ENCODE measurements at regions not wholly inside any gene's neighbourhood (a gene's known extent, or its start where the extent isn't known, plus 50 kb on each side); places are given as distances from the start of the nearest gene placed in this dataset.

DNA sequence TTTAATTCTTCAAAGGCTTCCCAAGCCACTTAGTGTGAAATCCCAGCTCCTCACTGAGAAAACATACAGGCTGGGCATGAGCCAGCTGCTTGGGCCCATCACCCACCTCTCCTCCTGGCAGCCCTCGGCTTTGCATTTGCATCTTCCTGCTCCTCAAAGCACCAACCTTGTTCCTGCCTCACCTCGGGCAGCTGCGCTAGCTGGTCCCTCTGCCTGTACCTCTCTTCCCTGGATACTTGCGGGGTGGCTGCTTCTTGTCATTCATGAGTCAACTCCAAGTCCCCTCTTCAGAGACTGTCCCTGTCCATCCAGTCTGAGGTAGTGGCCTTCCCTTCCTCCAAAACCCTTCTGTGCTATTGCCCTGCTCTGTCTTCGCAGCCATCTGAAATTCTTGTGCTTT lies 116.1 kb upstream of the CXCL14 start:
- Mint-ChIP-seq H3K27ac (no peak overlapping the region), H3K9me3 (peaks cover 0 to 2% (median 0%) of the 10 kb centered on the region in 5 donors), H3K4me3 (no peak overlapping the region), H3K4me1 (no peaks in the 10 kb centered on the region), H3K36me3 (no peaks in the 10 kb centered on the region), H3K27me3 (peaks cover 7 to 15% of the 10 kb centered on the region in 2 donors)
- CTCF ChIA-PET = no interaction called here
- Histone ChIP-seq H3K4me3 (ENCODE audit: low read length) (no peak overlapping the region), H3K27ac (ENCODE audit: low read depth, low read length) (no peak overlapping the region), H3K4me1 (ENCODE audit: insufficient read depth, low read length) (no peaks in the 10 kb centered on the region), H3K27me3 (ENCODE audit: insufficient read depth, low read length, poor library complexity, severe bottlenecking) (no peaks in the 10 kb centered on the region), H3K36me3 (ENCODE audit: insufficient read depth, low read length) (no peaks in the 10 kb centered on the region), H3K9me3 (ENCODE audit: low read length) (no peaks in the 10 kb centered on the region)
- DNase-seq = no peak
- POLR2A ChIA-PET = no interaction called here

DNA sequence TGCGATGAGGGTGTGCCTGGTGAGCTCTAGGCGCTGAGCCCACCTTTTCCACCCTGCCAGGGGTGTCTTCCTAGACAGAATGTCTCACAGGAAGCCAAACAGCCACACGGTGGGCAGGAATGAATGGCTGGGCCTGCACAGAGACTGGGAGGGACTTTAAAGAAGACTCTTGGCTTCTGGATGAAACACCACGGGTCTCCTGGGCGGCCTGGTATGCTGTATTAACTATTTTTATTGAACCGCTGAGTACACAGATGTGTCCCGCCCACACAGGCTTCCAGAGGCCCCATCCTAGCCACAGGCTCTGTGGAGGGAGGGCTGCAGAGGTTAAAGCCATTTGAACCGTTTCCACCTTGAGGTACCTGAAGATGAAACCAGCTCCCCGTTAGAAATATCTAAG lies 115.2 kb upstream of the CXCL14 start:
- no peaks in the 10 kb centered on the region for H3K36me3 Mint-ChIP-seq
- Histone ChIP-seq H3K4me3 (ENCODE audit: low read length) (no peak overlapping the region), H3K27me3 (ENCODE audit: insufficient read depth, low read length, poor library complexity, severe bottlenecking) (no peaks in the 10 kb centered on the region), H3K9me3 (ENCODE audit: low read length) (no peaks in the 10 kb centered on the region), H3K36me3 (ENCODE audit: insufficient read depth, low read length) (no peaks in the 10 kb centered on the region), H3K4me1 (ENCODE audit: insufficient read depth, low read length) (no peaks in the 10 kb centered on the region), H3K27ac (ENCODE audit: low read depth, low read length) (no peak overlapping the region)
- H3K27me3 Mint-ChIP-seq = peaks cover 7 to 23% of the 10 kb centered on the region in 2 donors
- ChIA-PET CTCF (no interaction called here), POLR2A (no interaction called here)
- DNase-seq = no peak
- no peaks in the 10 kb centered on the region for H3K4me1 Mint-ChIP-seq
- H3K4me3 Mint-ChIP-seq = no peak overlapping the region
- peaks cover 0 to 4% (median 0%) of the 10 kb centered on the region in 5 donors for H3K9me3 Mint-ChIP-seq
- no peak overlapping the region for H3K27ac Mint-ChIP-seq

DNA sequence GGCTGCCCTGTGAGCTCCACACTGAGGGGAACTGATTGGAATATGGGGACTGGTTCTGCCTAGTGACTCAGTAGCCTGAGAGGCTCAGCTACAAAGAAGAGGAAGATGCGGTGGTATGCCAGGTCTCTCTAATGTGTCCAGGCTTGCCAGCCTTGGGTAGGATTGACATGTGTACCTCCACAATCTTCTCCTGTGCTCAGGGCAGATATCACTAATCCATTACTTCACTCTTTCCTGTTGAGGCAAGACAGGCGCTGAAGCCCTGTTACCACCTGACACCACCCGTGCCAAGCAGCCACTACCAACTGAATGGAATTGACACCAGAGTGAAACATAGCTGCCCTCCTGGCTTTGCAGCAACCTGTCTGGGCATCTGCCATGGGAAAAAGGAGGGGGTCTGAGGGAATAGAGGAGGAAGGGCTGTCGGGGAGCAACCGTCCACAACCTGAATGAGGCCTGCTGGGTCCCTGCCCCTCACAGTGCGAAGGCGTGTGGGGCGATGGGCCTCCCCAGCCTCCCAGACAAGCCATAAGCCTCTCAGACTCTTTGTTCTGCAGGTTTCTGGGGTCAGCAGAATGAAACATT lies 114.7 kb upstream of the CXCL14 start:
- Histone ChIP-seq H3K27ac (ENCODE audit: low read depth, low read length) (no peak overlapping the region), H3K9me3 (ENCODE audit: low read length) (no peaks in the 10 kb centered on the region), H3K4me1 (ENCODE audit: insufficient read depth, low read length) (no peaks in the 10 kb centered on the region), H3K36me3 (ENCODE audit: insufficient read depth, low read length) (no peaks in the 10 kb centered on the region), H3K4me3 (ENCODE audit: low read length) (no peak overlapping the region), H3K27me3 (ENCODE audit: insufficient read depth, low read length, poor library complexity, severe bottlenecking) (no peaks in the 10 kb centered on the region)
- POLR2A ChIA-PET = no interaction called here
- H3K4me3 Mint-ChIP-seq = no peak overlapping the region
- no peak for DNase-seq
- peaks cover 0 to 4% (median 0%) of the 10 kb centered on the region in 5 donors for H3K9me3 Mint-ChIP-seq
- H3K4me1 Mint-ChIP-seq = no peaks in the 10 kb centered on the region
- no peaks in the 10 kb centered on the region for H3K36me3 Mint-ChIP-seq
- peaks cover 8 to 25% of the 10 kb centered on the region in 2 donors for H3K27me3 Mint-ChIP-seq
- CTCF ChIA-PET = no interaction called here
- no peak overlapping the region for H3K27ac Mint-ChIP-seq

DNA sequence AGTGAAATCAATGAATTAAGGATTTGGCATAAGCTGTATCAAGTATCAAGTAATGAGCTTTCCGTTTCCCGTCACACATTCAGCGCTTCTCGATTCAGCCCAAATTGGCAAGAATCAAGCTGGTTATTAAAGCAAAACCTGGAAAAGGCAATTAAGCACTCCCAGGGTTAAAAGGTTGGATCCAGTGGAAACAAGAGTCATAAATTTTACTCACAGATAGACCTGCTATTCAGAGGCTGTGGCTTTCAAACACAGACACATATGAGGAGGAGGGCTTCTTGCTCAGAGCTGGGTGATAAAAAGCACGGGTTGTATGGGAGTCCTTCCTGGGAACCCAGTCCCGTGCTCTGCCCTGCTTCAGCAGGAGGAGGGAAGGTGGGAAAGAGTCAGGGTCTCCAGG lies 112.3 kb upstream of the CXCL14 start:
- Mint-ChIP-seq H3K9me3 (peaks cover 0 to 2% (median 0%) of the 10 kb centered on the region in 5 donors), H3K4me3 (no peak overlapping the region), H3K27ac (no peak overlapping the region), H3K27me3 (peaks cover 16 to 31% of the 10 kb centered on the region in 2 donors), H3K36me3 (no peaks in the 10 kb centered on the region), H3K4me1 (no peaks in the 10 kb centered on the region)
- H3K27ac ChIP-seq (ENCODE audit: low read depth, low read length) = no peak overlapping the region
- CTCF ChIA-PET = no interaction called here
- no peak for DNase-seq
- H3K9me3 ChIP-seq (ENCODE audit: low read length) = no peaks in the 10 kb centered on the region
- no peaks in the 10 kb centered on the region for H3K27me3 ChIP-seq (ENCODE audit: insufficient read depth, low read length, poor library complexity, severe bottlenecking)
- no peaks in the 10 kb centered on the region for H3K4me1 ChIP-seq (ENCODE audit: insufficient read depth, low read length)
- H3K36me3 ChIP-seq (ENCODE audit: insufficient read depth, low read length) = no peaks in the 10 kb centered on the region
- H3K4me3 ChIP-seq (ENCODE audit: low read length) = no peak overlapping the region
- POLR2A ChIA-PET = no interaction called here

GRCh38 chr5:135690466-135690865 lies 111.7 kb upstream of the CXCL14 start:
- no peak overlapping the region for H3K27ac Mint-ChIP-seq
- no peak overlapping the region for H3K4me3 ChIP-seq (ENCODE audit: low read length)
- H3K27ac ChIP-seq (ENCODE audit: low read depth, low read length) = no peak overlapping the region
- POLR2A ChIA-PET = no interaction called here
- H3K4me1 Mint-ChIP-seq = no peaks in the 10 kb centered on the region
- H3K9me3 Mint-ChIP-seq = peaks cover 0 to 2% (median 0%) of the 10 kb centered on the region in 5 donors
- CTCF ChIA-PET = no interaction called here
- no peaks in the 10 kb centered on the region for H3K36me3 Mint-ChIP-seq
- H3K36me3 ChIP-seq (ENCODE audit: insufficient read depth, low read length) = no peaks in the 10 kb centered on the region
- no peak overlapping the region for H3K4me3 Mint-ChIP-seq
- H3K27me3 ChIP-seq (ENCODE audit: insufficient read depth, low read length, poor library complexity, severe bottlenecking) = no peaks in the 10 kb centered on the region
- H3K27me3 Mint-ChIP-seq = peaks cover 16 to 27% of the 10 kb centered on the region in 2 donors
- H3K9me3 ChIP-seq (ENCODE audit: low read length) = no peaks in the 10 kb centered on the region
- no peaks in the 10 kb centered on the region for H3K4me1 ChIP-seq (ENCODE audit: insufficient read depth, low read length)
- no peak for DNase-seq

GRCh38 chr5:135689506-135689905 lies 110.7 kb upstream of the CXCL14 start:
- no peak for DNase-seq
- Mint-ChIP-seq H3K27me3 (peaks cover 16 to 27% of the 10 kb centered on the region in 2 donors), H3K27ac (no peak overlapping the region), H3K36me3 (no peaks in the 10 kb centered on the region), H3K4me1 (no peaks in the 10 kb centered on the region), H3K9me3 (peaks cover 0 to 2% (median 0%) of the 10 kb centered on the region in 5 donors), H3K4me3 (no peak overlapping the region)
- ChIA-PET CTCF (no interaction called here), POLR2A (no interaction called here)
- no peaks in the 10 kb centered on the region for H3K27me3 ChIP-seq (ENCODE audit: insufficient read depth, low read length, poor library complexity, severe bottlenecking)
- no peaks in the 10 kb centered on the region for H3K4me1 ChIP-seq (ENCODE audit: insufficient read depth, low read length)
- H3K36me3 ChIP-seq (ENCODE audit: insufficient read depth, low read length) = no peaks in the 10 kb centered on the region
- no peak overlapping the region for H3K27ac ChIP-seq (ENCODE audit: low read depth, low read length)
- no peaks in the 10 kb centered on the region for H3K9me3 ChIP-seq (ENCODE audit: low read length)
- H3K4me3 ChIP-seq (ENCODE audit: low read length) = no peak overlapping the region

- H3K27me3 Mint-ChIP-seq = peaks cover 17 to 27% of the 10 kb centered on the region in 2 donors
These were observed 109.6 kb upstream of the CXCL14 start for GRCh38 chr5:135688385-135688784.

DNA sequence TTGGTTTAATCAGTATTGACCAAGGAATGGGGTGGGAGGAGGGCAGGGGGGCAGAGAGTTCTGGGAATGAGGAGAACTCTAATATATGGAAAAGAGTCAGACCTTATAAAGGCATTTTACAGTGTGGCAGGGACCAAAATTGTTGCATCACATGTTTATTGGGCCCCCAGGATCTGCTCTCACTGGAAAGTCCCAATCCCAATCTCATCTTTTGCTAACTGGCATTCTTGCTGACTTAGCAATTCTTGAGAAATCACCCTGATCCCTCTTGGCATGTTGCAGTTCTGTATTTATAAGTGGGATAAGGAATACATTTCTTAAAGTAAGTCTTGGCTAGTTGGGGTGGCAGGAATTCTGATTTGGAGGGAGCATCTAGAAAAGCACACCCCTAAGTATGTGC lies 104.4 kb upstream of the CXCL14 start:
- Histone ChIP-seq H3K4me3 (ENCODE audit: low read length) (no peak overlapping the region), H3K27ac (ENCODE audit: low read depth, low read length) (no peak overlapping the region), H3K36me3 (ENCODE audit: insufficient read depth, low read length) (no peaks in the 10 kb centered on the region), H3K4me1 (ENCODE audit: insufficient read depth, low read length) (no peaks in the 10 kb centered on the region), H3K27me3 (ENCODE audit: insufficient read depth, low read length, poor library complexity, severe bottlenecking) (no peaks in the 10 kb centered on the region), H3K9me3 (ENCODE audit: low read length) (no peaks in the 10 kb centered on the region)
- ChIA-PET POLR2A (no interaction called here), CTCF (no interaction called here)
- H3K4me1 Mint-ChIP-seq = no peaks in the 10 kb centered on the region
- no peaks in the 10 kb centered on the region for H3K36me3 Mint-ChIP-seq
- no peak for DNase-seq
- H3K4me3 Mint-ChIP-seq = no peak overlapping the region
- H3K27me3 Mint-ChIP-seq = peaks cover 8% of the 10 kb centered on the region in 2 donors
- peaks cover 18 to 31% (median 22%) of the 10 kb centered on the region in 5 donors for H3K9me3 Mint-ChIP-seq
- no peak overlapping the region for H3K27ac Mint-ChIP-seq

More at GRCh38 chr5:135688385-135688784, 109.6 kb upstream of the CXCL14 start:
- Mint-ChIP-seq H3K9me3 (peaks cover 0 to 2% (median 0%) of the 10 kb centered on the region in 5 donors), H3K4me3 (no peak overlapping the region), H3K36me3 (no peaks in the 10 kb centered on the region), H3K27ac (no peak overlapping the region), H3K4me1 (no peaks in the 10 kb centered on the region)
- Histone ChIP-seq H3K4me1 (ENCODE audit: insufficient read depth, low read length) (no peaks in the 10 kb centered on the region), H3K27me3 (ENCODE audit: insufficient read depth, low read length, poor library complexity, severe bottlenecking) (no peaks in the 10 kb centered on the region), H3K27ac (ENCODE audit: low read depth, low read length) (no peak overlapping the region), H3K36me3 (ENCODE audit: insufficient read depth, low read length) (no peaks in the 10 kb centered on the region), H3K4me3 (ENCODE audit: low read length) (no peak overlapping the region), H3K9me3 (ENCODE audit: low read length) (no peaks in the 10 kb centered on the region)
- ChIA-PET CTCF (no interaction called here), POLR2A (no interaction called here)
- no peak for DNase-seq

GRCh38 chr5:135680713-135681112 lies 101.9 kb upstream of the CXCL14 start:
- H3K4me3 Mint-ChIP-seq = no peak overlapping the region
- no peaks in the 10 kb centered on the region for H3K9me3 ChIP-seq (ENCODE audit: low read length)
- no peak overlapping the region for H3K27ac ChIP-seq (ENCODE audit: low read depth, low read length)
- H3K27me3 Mint-ChIP-seq = peaks cover 0 to 5% of the 10 kb centered on the region in 2 donors
- peaks cover 30 to 39% (median 36%) of the 10 kb centered on the region in 5 donors for H3K9me3 Mint-ChIP-seq
- no peak overlapping the region for H3K27ac Mint-ChIP-seq
- ChIA-PET CTCF (no interaction called here), POLR2A (no interaction called here)
- H3K4me1 ChIP-seq (ENCODE audit: insufficient read depth, low read length) = no peaks in the 10 kb centered on the region
- no peaks in the 10 kb centered on the region for H3K36me3 Mint-ChIP-seq
- H3K4me1 Mint-ChIP-seq = no peaks in the 10 kb centered on the region
- no peak for DNase-seq
- no peaks in the 10 kb centered on the region for H3K27me3 ChIP-seq (ENCODE audit: insufficient read depth, low read length, poor library complexity, severe bottlenecking)
- no peak overlapping the region for H3K4me3 ChIP-seq (ENCODE audit: low read length)
- no peaks in the 10 kb centered on the region for H3K36me3 ChIP-seq (ENCODE audit: insufficient read depth, low read length)
